ENCODE measurements at regions not wholly inside any gene's neighbourhood (a gene's known extent, or its start where the extent isn't known, plus 50 kb on each side); places are given as distances from the start of the nearest gene placed in this dataset.

DNA sequence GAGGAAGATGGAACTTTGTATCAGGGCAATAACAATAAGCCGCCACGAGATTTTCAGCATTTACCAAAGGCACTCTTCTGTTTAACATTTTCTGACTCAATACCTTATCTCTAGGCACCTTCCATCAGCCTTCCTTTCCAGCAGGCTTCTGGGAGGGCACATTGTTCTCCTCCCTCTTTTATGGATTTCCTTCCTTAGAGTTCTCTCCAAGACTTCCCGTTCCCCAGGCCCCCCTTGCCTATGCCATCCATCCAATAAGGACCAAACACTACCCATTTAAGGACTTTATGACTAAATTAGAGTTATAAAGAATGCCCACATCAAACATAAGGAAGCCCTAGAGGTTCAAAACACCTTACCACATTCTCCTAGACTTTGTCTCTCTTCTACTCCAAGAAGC is 71.0 kb upstream of the ACP3 start:
- WGBS (ENCODE audit: low lambda C conversion rate): 47% methylated on average over 3 of the region's 3 CpGs
- Histone ChIP-seq H3K79me2 (ENCODE audit: insufficient read depth) (no peaks in the 10 kb centered on the region), H3K4me1 (ENCODE audit: control insufficient read depth in 1 of 2, insufficient read depth in 2 of 2, low read depth in 1 of 2, low read length in 1 of 2) (no peaks in the 10 kb centered on the region; a peak in 1 of 4 replicates), H3K9me3 (no peaks in the 10 kb centered on the region), H3K36me3 (replicated peaks in 1 of 2; ENCODE audit: control insufficient read depth in 1 of 2, insufficient read depth in 2 of 2, low read length in 1 of 2) (no peaks in the 10 kb centered on the region), H3K9ac (no peak overlapping the region), H3K4me3 (ENCODE audit: low read depth in 2 of 2, low read length in 1 of 2) (no peak overlapping the region), H3K27me3 (ENCODE audit: insufficient read depth) (no peaks in the 10 kb centered on the region), H4K20me1 (ENCODE audit: insufficient read depth) (no peaks in the 10 kb centered on the region), H3K4me2 (no peak overlapping the region), H3K9me2 (no peaks in the 10 kb centered on the region), H2AFZ (ENCODE audit: low read depth) (no peak overlapping the region), H3F3A (replicated peaks; ENCODE audit: insufficient read depth) (no peaks in the 10 kb centered on the region), H3K27ac (ENCODE audit: low read depth in 2 of 2, low read length in 1 of 2) (no peak overlapping the region)
- DNase-seq: no peak
- CTCF ChIA-PET: interaction anchor here (0.8 to 8.3 kb wide), 5 partner anchors 8 to 155 kb away, joined by 3 to 98 read pairs (median 7); no protein-coding TSS in a partner anchor
- POLR2A ChIA-PET: interaction anchor here (0.6 kb wide), 1 partner anchor 560 kb away, joined by 3 read pairs; no protein-coding TSS in a partner anchor
- TF ChIP-seq FOSL2 (IDR thresholded peaks at IDR 0.05; ENCODE audit: borderline replicate concordance, low read depth): no peak
- no peak for TF ChIP-seq MEF2A (IDR thresholded peaks at IDR 0.05; ENCODE audit: borderline replicate concordance, low read depth)
- no peak for TF ChIP-seq JUND (IDR thresholded peaks at IDR 0.05)
- no peak for TF ChIP-seq NFIC (IDR thresholded peaks at IDR 0.05; ENCODE audit: borderline replicate concordance)
- TF ChIP-seq, protein P1, sequence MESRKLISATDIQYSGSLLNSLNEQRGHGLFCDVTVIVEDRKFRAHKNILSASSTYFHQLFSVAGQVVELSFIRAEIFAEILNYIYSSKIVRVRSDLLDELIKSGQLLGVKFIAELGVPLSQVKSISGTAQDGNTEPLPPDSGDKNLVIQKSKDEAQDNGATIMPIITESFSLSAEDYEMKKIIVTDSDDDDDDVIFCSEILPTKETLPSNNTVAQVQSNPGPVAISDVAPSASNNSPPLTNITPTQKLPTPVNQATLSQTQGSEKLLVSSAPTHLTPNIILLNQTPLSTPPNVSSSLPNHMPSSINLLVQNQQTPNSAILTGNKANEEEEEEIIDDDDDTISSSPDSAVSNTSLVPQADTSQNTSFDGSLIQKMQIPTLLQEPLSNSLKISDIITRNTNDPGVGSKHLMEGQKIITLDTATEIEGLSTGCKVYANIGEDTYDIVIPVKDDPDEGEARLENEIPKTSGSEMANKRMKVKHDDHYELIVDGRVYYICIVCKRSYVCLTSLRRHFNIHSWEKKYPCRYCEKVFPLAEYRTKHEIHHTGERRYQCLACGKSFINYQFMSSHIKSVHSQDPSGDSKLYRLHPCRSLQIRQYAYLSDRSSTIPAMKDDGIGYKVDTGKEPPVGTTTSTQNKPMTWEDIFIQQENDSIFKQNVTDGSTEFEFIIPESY (IDR thresholded peaks at IDR 0.05; ENCODE audit: borderline replicate concordance, low read depth): no peak
- TF ChIP-seq, protein P2, sequence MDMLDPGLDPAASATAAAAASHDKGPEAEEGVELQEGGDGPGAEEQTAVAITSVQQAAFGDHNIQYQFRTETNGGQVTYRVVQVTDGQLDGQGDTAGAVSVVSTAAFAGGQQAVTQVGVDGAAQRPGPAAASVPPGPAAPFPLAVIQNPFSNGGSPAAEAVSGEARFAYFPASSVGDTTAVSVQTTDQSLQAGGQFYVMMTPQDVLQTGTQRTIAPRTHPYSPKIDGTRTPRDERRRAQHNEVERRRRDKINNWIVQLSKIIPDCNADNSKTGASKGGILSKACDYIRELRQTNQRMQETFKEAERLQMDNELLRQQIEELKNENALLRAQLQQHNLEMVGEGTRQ (IDR thresholded peaks at IDR 0.05; ENCODE audit: borderline replicate concordance, low read depth, low read length): no peak
- no peak for TF ChIP-seq EP300 (IDR thresholded peaks at IDR 0.05; ENCODE audit: borderline replicate concordance in 1 of 2, low read depth in 1 of 2, low read length in 1 of 2)
- TF ChIP-seq, protein P3, sequence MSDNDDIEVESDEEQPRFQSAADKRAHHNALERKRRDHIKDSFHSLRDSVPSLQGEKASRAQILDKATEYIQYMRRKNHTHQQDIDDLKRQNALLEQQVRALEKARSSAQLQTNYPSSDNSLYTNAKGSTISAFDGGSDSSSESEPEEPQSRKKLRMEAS (IDR thresholded peaks at IDR 0.05; ENCODE audit: low read depth): no peak
- no peak for TF ChIP-seq FOXM1 (IDR thresholded peaks at IDR 0.05; ENCODE audit: low read depth)
- no peak for TF ChIP-seq RXRA (IDR thresholded peaks at IDR 0.05; ENCODE audit: borderline replicate concordance, low read depth)
- TF ChIP-seq, protein P4, sequence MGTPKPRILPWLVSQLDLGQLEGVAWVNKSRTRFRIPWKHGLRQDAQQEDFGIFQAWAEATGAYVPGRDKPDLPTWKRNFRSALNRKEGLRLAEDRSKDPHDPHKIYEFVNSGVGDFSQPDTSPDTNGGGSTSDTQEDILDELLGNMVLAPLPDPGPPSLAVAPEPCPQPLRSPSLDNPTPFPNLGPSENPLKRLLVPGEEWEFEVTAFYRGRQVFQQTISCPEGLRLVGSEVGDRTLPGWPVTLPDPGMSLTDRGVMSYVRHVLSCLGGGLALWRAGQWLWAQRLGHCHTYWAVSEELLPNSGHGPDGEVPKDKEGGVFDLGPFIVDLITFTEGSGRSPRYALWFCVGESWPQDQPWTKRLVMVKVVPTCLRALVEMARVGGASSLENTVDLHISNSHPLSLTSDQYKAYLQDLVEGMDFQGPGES (IDR thresholded peaks at IDR 0.05; ENCODE audit: low read depth, low read length): no peak
- TF ChIP-seq EZH2phosphoT487 (IDR thresholded peaks at IDR 0.05; ENCODE audit: borderline replicate concordance, low read depth): no peak
- TF ChIP-seq SMC3 (IDR thresholded peaks at IDR 0.05; ENCODE audit: low read depth, low read length): no peak

DNA sequence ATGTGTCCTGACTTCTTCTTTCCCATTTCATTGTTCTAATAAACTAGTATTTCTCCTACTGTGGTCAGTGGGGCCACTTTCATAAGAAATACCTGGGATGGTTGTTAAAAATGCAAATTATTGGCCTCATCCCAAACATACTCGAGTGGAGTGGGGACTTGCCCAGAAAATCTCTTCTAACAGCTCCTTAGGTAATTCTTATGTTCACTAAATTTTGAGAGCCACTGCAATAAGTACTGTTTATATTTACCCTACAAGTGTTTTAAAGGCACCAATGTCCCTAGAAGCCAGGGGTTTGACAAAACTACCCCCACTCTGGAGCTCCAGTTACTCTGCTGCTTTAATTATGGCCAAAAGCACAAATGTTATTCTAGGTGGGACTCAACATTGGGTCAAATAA is 70.0 kb upstream of the ACP3 start:
- Histone ChIP-seq H3K27ac (ENCODE audit: low read depth in 2 of 2, low read length in 1 of 2) (no peak overlapping the region), H2AFZ (ENCODE audit: low read depth) (no peak overlapping the region), H3K27me3 (ENCODE audit: insufficient read depth) (no peaks in the 10 kb centered on the region), H3K9me3 (no peaks in the 10 kb centered on the region), H4K20me1 (ENCODE audit: insufficient read depth) (no peaks in the 10 kb centered on the region), H3F3A (replicated peaks; ENCODE audit: insufficient read depth) (no peaks in the 10 kb centered on the region), H3K4me1 (ENCODE audit: control insufficient read depth in 1 of 2, insufficient read depth in 2 of 2, low read depth in 1 of 2, low read length in 1 of 2) (no peaks in the 10 kb centered on the region; a peak in 1 of 4 replicates), H3K9ac (no peak overlapping the region), H3K9me2 (no peaks in the 10 kb centered on the region), H3K79me2 (ENCODE audit: insufficient read depth) (no peaks in the 10 kb centered on the region), H3K4me3 (ENCODE audit: low read depth in 2 of 2, low read length in 1 of 2) (no peak overlapping the region), H3K36me3 (replicated peaks in 1 of 2; ENCODE audit: control insufficient read depth in 1 of 2, insufficient read depth in 2 of 2, low read length in 1 of 2) (no peaks in the 10 kb centered on the region), H3K4me2 (no peak overlapping the region)
- 0% methylated on average over 1 of the region's 1 CpG for WGBS (ENCODE audit: low lambda C conversion rate)
- ChIA-PET CTCF (interaction anchor here (1.4 to 8.3 kb wide), 4 partner anchors 10 to 152 kb away, joined by 4 to 98 read pairs (median 14); no protein-coding TSS in a partner anchor), POLR2A (no interaction called here)
- DNase-seq: no peak
- TF ChIP-seq, protein P5, sequence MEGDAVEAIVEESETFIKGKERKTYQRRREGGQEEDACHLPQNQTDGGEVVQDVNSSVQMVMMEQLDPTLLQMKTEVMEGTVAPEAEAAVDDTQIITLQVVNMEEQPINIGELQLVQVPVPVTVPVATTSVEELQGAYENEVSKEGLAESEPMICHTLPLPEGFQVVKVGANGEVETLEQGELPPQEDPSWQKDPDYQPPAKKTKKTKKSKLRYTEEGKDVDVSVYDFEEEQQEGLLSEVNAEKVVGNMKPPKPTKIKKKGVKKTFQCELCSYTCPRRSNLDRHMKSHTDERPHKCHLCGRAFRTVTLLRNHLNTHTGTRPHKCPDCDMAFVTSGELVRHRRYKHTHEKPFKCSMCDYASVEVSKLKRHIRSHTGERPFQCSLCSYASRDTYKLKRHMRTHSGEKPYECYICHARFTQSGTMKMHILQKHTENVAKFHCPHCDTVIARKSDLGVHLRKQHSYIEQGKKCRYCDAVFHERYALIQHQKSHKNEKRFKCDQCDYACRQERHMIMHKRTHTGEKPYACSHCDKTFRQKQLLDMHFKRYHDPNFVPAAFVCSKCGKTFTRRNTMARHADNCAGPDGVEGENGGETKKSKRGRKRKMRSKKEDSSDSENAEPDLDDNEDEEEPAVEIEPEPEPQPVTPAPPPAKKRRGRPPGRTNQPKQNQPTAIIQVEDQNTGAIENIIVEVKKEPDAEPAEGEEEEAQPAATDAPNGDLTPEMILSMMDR (IDR thresholded peaks at IDR 0.05): no peak
- TF ChIP-seq FOXM1 (IDR thresholded peaks at IDR 0.05; ENCODE audit: low read depth): no peak
- TF ChIP-seq, protein P3 (IDR thresholded peaks at IDR 0.05; ENCODE audit: low read depth): no peak
- TF ChIP-seq JUND (IDR thresholded peaks at IDR 0.05): no peak
- no peak for TF ChIP-seq MEF2A (IDR thresholded peaks at IDR 0.05; ENCODE audit: borderline replicate concordance, low read depth)
- TF ChIP-seq, protein P6, sequence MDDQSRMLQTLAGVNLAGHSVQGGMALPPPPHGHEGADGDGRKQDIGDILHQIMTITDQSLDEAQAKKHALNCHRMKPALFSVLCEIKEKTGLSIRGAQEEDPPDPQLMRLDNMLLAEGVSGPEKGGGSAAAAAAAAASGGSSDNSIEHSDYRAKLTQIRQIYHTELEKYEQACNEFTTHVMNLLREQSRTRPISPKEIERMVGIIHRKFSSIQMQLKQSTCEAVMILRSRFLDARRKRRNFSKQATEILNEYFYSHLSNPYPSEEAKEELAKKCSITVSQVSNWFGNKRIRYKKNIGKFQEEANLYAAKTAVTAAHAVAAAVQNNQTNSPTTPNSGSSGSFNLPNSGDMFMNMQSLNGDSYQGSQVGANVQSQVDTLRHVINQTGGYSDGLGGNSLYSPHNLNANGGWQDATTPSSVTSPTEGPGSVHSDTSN (IDR thresholded peaks at IDR 0.05): no peak
- no peak for TF ChIP-seq SMC3 (IDR thresholded peaks at IDR 0.05; ENCODE audit: low read depth, low read length)
- no peak for TF ChIP-seq FOXJ3 (CRISPR knock-in tag; IDR thresholded peaks at IDR 0.05)
- TF ChIP-seq ELF1 (IDR thresholded peaks at IDR 0.05): no peak
- TF ChIP-seq RXRA (IDR thresholded peaks at IDR 0.05; ENCODE audit: borderline replicate concordance, low read depth): no peak
- TF ChIP-seq GABPA (IDR thresholded peaks at IDR 0.05; ENCODE audit: low read depth): no peak
- no peak for TF ChIP-seq RAD21 (IDR thresholded peaks at IDR 0.05; ENCODE audit: low read length)
